A549 (cell line): ENCODE measurements at regions not wholly inside any gene's neighbourhood (a gene's known extent, or its start where the extent isn't known, plus 50 kb on each side); places are given as distances from the start of the nearest gene placed in this dataset.

ENCODE experiments used
- ATAC-seq, 2 experiments: fragments of 200-7000 bp in 1 of 2; fragments of >200 bp in 1 of 2; cut with Nextera tagmentation in 1 of 2; cut with Tn5 transposase in 1 of 2; 3 replicates each; pipeline versions ENCODE4 v1.8.0 to v1.9.1; 2018 to 2020; ENCODE audit warnings: mild to moderate bottlenecking in 1 of 2, moderate library complexity in 1 of 2
- CTCF ChIA-PET: fragments of 300-600 bp; sonication (Branson Sonifier 250); formaldehyde crosslinking; extraction: SDS; loops from one replicate; lab custom pipeline; 2021; ENCODE audit warnings: antibody characterized with exemption, inconsistent platforms; lab: Yijun Ruan, JAX
- POLR2A ChIA-PET: fragments of 350-600 bp; formaldehyde crosslinking; extraction: SDS; loops from one replicate; lab custom pipeline; 2021; ENCODE audit warnings: antibody characterized with exemption, inconsistent platforms; lab: Yijun Ruan, JAX
- DNase-seq, 2 experiments: peaks; one replicate each; pipeline versions ENCODE4 v3.0.0 to v3.0.0-alpha.2; 2011 to 2016; ENCODE audit warnings: low read depth in 1 of 2, low spot score in 1 of 2
- FAIRE-seq: peaks from 2 replicates; lab custom pipeline; 2011; peaks lifted over from hg19 to GRCh38; lab: Jason Lieb, UNC
- H3K27ac ChIP-seq, 2 experiments: fragments of >200 bp; sonication (Bioruptor Twin); formaldehyde crosslinking; 3 replicates each; pipeline ENCODE4 v1.5.1; 2016 to 2017
- H3K4me1 ChIP-seq: fragments of >200 bp; sonication (Bioruptor Twin); formaldehyde crosslinking; 3 replicates; pipeline ENCODE4 v1.6.1; 2016
- H3K4me2 ChIP-seq: fragments of >200 bp; sonication (Bioruptor Twin); formaldehyde crosslinking; 3 replicates; pipeline ENCODE4 v1.6.1; 2016
- H3K4me3 ChIP-seq: fragments of >200 bp; sonication (Bioruptor Twin); formaldehyde crosslinking; 3 replicates; pipeline ENCODE4 v1.5.1; 2016
- H3K9me3 ChIP-seq: fragments of >200 bp; sonication (Bioruptor Twin); formaldehyde crosslinking; 3 replicates; pipeline ENCODE4 v1.6.1; 2016
- BCL3 ChIP-seq: fragments of >200 bp; sonication (Bioruptor Twin); formaldehyde crosslinking; IDR thresholded peaks from 3 replicates; pipeline ENCODE4 v1.6.1; 2016
- EHF ChIP-seq: fragments of 250-450 bp; sonication (Bioruptor Pico); IDR thresholded peaks from 2 replicates; pipeline ENCODE4 v1.5.0; 2020; ENCODE audit warnings: mild to moderate bottlenecking
- EHMT2 ChIP-seq: fragments of 200-600 bp; sonication (generic); IDR thresholded peaks from 2 replicates; pipeline ENCODE4 v1.6.1; 2016; ENCODE audit warnings: antibody characterized with exemption, low read depth, mild to moderate bottlenecking, moderate library complexity
- ESRRA ChIP-seq: fragments of 150-350 bp; IDR thresholded peaks from 2 replicates; pipeline ENCODE4 v1.6.1; 2014; ENCODE audit warnings: mild to moderate bottlenecking, low read length, borderline replicate concordance
- FOSB ChIP-seq: fragments of 250-450 bp; sonication (Bioruptor Pico); IDR thresholded peaks from 2 replicates; pipeline ENCODE4 v1.5.0; 2020; ENCODE audit warnings: mild to moderate bottlenecking, moderate library complexity
- FOXS1 ChIP-seq: fragments of 250-450 bp; sonication (Bioruptor Pico); IDR thresholded peaks from 2 replicates; pipeline ENCODE4 v1.5.0; 2020; ENCODE audit warnings: mild to moderate bottlenecking, moderate library complexity
- HDAC2 ChIP-seq: fragments of 200-600 bp; sonication (generic); IDR thresholded peaks from 2 replicates; pipeline ENCODE4 v1.6.1; 2016
- HES2 ChIP-seq: fragments of >200 bp; sonication (Bioruptor Twin); formaldehyde crosslinking; IDR thresholded peaks from 2 replicates; pipeline ENCODE4 v1.6.1; 2016
- HEYL ChIP-seq: fragments of 250-450 bp; sonication (Bioruptor Pico); IDR thresholded peaks from 2 replicates; pipeline ENCODE4 v1.8.0; 2021; ENCODE audit warnings: mild to moderate bottlenecking, moderate library complexity
- JUN ChIP-seq, 2 experiments: fragments of >200 bp; sonication (Bioruptor Twin); formaldehyde crosslinking; IDR thresholded peaks; 2 replicates in 1 of 2; 3 replicates in 1 of 2; pipeline ENCODE4 v1.6.1; 2016 to 2017
- MAFK ChIP-seq: fragments of 450-650 bp; IDR thresholded peaks from 2 replicates; pipeline ENCODE4 v1.6.1; 2014; ENCODE audit not compliant: partially characterized antibody
- POLR2AphosphoS2 ChIP-seq: conservative IDR thresholded peaks from 2 replicates; pipeline ENCODE4 v1.6.1; 2012; ENCODE audit warnings: low read length, improper control_type of control experiment, inconsistent platforms
- RCOR1 ChIP-seq: fragments of 150-350 bp; IDR thresholded peaks from 2 replicates; pipeline ENCODE4 v1.6.1; 2014; ENCODE audit warnings: antibody characterized with exemption, low read length, low read depth
- REST ChIP-seq: fragments of 200-600 bp; sonication (generic); IDR thresholded peaks from 2 replicates; pipeline ENCODE4 v1.6.1; 2016; ENCODE audit warnings: antibody characterized with exemption, mild to moderate bottlenecking, moderate library complexity
- RFX5 ChIP-seq: fragments of 450-650 bp; IDR thresholded peaks from 2 replicates; pipeline ENCODE4 v1.7.1; 2014; ENCODE audit warnings: antibody characterized with exemption, mild to moderate bottlenecking, moderate library complexity
- RNF2 ChIP-seq: fragments of 200-600 bp; sonication (generic); IDR thresholded peaks from 2 replicates; pipeline ENCODE4 v1.6.1; 2016; ENCODE audit warnings: low read depth, mild to moderate bottlenecking, antibody characterized with exemption, moderate library complexity, borderline replicate concordance
- SMC3 ChIP-seq: fragments of >200 bp; sonication (Bioruptor Twin); formaldehyde crosslinking; IDR thresholded peaks from 3 replicates; pipeline ENCODE4 v1.6.1; 2018; ENCODE audit warnings: inconsistent platforms
- SREBF2 ChIP-seq: fragments of 450-650 bp; IDR thresholded peaks from 2 replicates; pipeline ENCODE4 v1.6.1; 2014; ENCODE audit warnings: mild to moderate bottlenecking, moderate library complexity
- TP53 ChIP-seq: fragments of 250-450 bp; sonication (Bioruptor Pico); IDR thresholded peaks from 2 replicates; pipeline ENCODE4 v1.5.0; 2021; ENCODE audit warnings: mild to moderate bottlenecking, moderate library complexity
- ZC3H11A ChIP-seq: fragments of 450-650 bp; IDR thresholded peaks from 2 replicates; pipeline ENCODE4 v1.6.1; 2014; ENCODE audit warnings: antibody characterized with exemption, mild to moderate bottlenecking
- WGBS: methylation state at CpG from one replicate; pipeline ENCODE4 v1.1.6; 2017; ENCODE audit errors: missing lambda C conversion rate; 5-methylcytosine and 5-hydroxymethylcytosine counted together

GRCh38 chr20:48154040-48154765, 368.9 kb upstream of the SULF2 start (continued):
- TF ChIP-seq FOXS1 (CRISPR knock-in tag) (no peak), HEYL (CRISPR knock-in tag) (no peak), TP53 (CRISPR knock-in tag) (no peak), HES2 (no peak), POLR2AphosphoS2 (no peak), MAFK (no peak), RNF2 (no peak)

DNA sequence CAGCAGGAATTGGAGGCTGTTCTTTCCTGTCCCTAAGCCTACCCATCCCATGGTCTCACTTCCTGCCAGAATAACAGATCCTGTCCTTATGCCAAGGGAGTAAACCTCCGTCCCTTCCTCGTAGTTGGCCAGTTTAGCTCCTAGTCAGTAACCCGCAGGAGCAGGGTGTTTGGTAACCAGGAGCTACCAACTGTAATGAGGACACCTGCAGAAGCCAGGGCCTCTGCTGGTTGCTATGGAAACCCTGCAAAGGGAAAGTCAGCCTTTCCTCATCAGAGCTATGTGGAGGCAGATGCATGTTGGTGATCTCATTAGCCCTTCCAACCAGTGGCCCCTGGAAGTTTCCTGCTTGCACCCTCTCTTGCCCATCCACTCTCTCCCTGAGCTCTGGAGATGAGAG, 368.2 kb upstream of the SULF2 start:
- FAIRE-seq = no peak

DNA sequence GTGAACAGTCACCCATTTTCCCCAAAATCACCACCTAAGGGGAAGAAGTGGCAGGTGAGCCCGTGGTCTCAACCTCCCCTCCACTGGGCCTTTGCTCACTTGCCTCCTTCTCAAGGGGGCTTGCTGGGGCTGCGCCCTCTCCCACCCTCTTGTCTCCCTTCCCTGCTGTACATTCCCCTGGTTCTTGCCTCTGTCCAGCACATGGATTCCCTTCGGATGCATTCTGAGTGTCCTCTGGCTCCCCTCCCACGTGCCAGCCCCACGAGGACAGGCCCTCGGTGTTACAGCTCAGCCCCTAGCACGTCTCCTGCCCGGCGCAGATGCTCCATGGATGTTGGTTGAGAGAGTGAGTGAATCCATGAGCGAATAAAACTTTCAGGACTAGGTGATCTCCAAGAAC, 367.8 kb upstream of the SULF2 start:
- FAIRE-seq (no peak), DNase-seq (no peak), ATAC-seq (no peak)
- Histone ChIP-seq H3K9me3 (peaks cover 20% of the 10 kb centered on the region), H3K4me3 (no peak overlapping the region), H3K4me2 (no peak overlapping the region), H3K27ac (no peak overlapping the region), H3K4me1 (no peaks in the 10 kb centered on the region)
- WGBS = 24% methylated on average over 10 of the region's 10 CpGs
- TF ChIP-seq REST (no peak; the same call in 1 of the 2 replicates), FOSB (no peak), RCOR1 (no peak), SMC3 (no peak), HES2 (no peak), TP53 (CRISPR knock-in tag) (no peak), EHF (CRISPR knock-in tag) (no peak)
- ChIA-PET CTCF (interaction anchor here (1.0 to 1.1 kb wide), 2 partner anchors 9 to 476 kb away, joined by 4 read pairs; no protein-coding TSS in a partner anchor), POLR2A (no interaction called here)

More for the DNA sequence above, 368.2 kb upstream of the SULF2 start:
- Histone ChIP-seq H3K4me2 (no peak overlapping the region), H3K27ac (no peak overlapping the region)
- WGBS = 22% methylated on average over 3 of the region's 3 CpGs
- no peak for ATAC-seq
- TF ChIP-seq BCL3 (no peak), ESRRA (no peak), EHMT2 (no peak), FOXS1 (CRISPR knock-in tag) (no peak), ZC3H11A (no peak), RFX5 (no peak), HDAC2 (no peak), SREBF2 (no peak), JUN (IDR thresholded peaks at IDR 0.05) (no peak), REST (no peak), TP53 (CRISPR knock-in tag) (no peak)
- TF ChIP-seq, all 56 proteins: peak for 0
- H3K4me3 ChIP-seq = no peak overlapping the region
- ChIA-PET POLR2A (no interaction called here), CTCF (interaction anchor here (1.0 to 1.6 kb wide), 3 partner anchors 18 to 476 kb away, joined by 3 to 4 read pairs (median 4); no protein-coding TSS in a partner anchor)
- H3K4me1 ChIP-seq = no peaks in the 10 kb centered on the region
- H3K9me3 ChIP-seq = peaks cover 20% of the 10 kb centered on the region
- DNase-seq = no peak
